ENCODE measurements at regions not wholly inside any gene's neighbourhood (a gene's known extent, or its start where the extent isn't known, plus 50 kb on each side); places are given as distances from the start of the nearest gene placed in this dataset.

- Histone ChIP-seq H3K27ac (ENCODE audit: low read depth, low read length) (no peak overlapping the region), H3K9me3 (ENCODE audit: control insufficient read depth in 2 of 3, low read length in 3 of 3) (no peaks in the 10 kb centered on the region), H3K36me3 (ENCODE audit: control insufficient read depth in 2 of 3, insufficient read depth in 3 of 3, low read length in 3 of 3) (no peaks in the 10 kb centered on the region), H3K4me3 (ENCODE audit: low read length) (no peak overlapping the region), H3K27me3 (ENCODE audit: control insufficient read depth in 2 of 2, insufficient read depth in 2 of 2, low read length in 2 of 2) (no peaks in the 10 kb centered on the region), H3K4me1 (ENCODE audit: control insufficient read depth in 2 of 2, insufficient read depth in 2 of 2, low read length in 2 of 2) (no peaks in the 10 kb centered on the region)
- no peak for ATAC-seq
- Mint-ChIP-seq H3K27ac (no peak overlapping the region), H3K27me3 (no peaks in the 10 kb centered on the region), H3K36me3 (no peaks in the 10 kb centered on the region), H3K9me3 (peaks cover 0 to 22% (median 5%) of the 10 kb centered on the region in 11 donors), H3K4me3 (no peak overlapping the region), H3K4me1 (no peaks in the 10 kb centered on the region)
- DNase-seq = no peak
- CTCF ChIA-PET = no interaction called here
- POLR2A ChIA-PET = no interaction called here
- intact Hi-C loops (cut with micrococcal nuclease) = no loop called here
Observed at GRCh38 chr11:92295175-92296137, 70.8 kb downstream of the FAT3 start.

- Mint-ChIP-seq H3K4me3 (no peak overlapping the region), H3K27ac (no peak overlapping the region), H3K36me3 (no peaks in the 10 kb centered on the region), H3K27me3 (no peaks in the 10 kb centered on the region), H3K4me1 (no peaks in the 10 kb centered on the region), H3K9me3 (peaks cover 0 to 22% (median 5%) of the 10 kb centered on the region in 11 donors)
- Histone ChIP-seq H3K27ac (ENCODE audit: low read depth, low read length) (no peak overlapping the region), H3K4me1 (ENCODE audit: control insufficient read depth in 2 of 2, insufficient read depth in 2 of 2, low read length in 2 of 2) (no peaks in the 10 kb centered on the region), H3K36me3 (ENCODE audit: control insufficient read depth in 2 of 3, insufficient read depth in 3 of 3, low read length in 3 of 3) (no peaks in the 10 kb centered on the region), H3K9me3 (ENCODE audit: control insufficient read depth in 2 of 3, low read length in 3 of 3) (no peaks in the 10 kb centered on the region), H3K4me3 (ENCODE audit: low read length) (no peak overlapping the region), H3K27me3 (ENCODE audit: control insufficient read depth in 2 of 2, insufficient read depth in 2 of 2, low read length in 2 of 2) (no peaks in the 10 kb centered on the region)
- ChIA-PET POLR2A (no interaction called here), CTCF (no interaction called here)
- ATAC-seq (no peak), DNase-seq (no peak)
- intact Hi-C loops (cut with micrococcal nuclease) = no loop called here
Observed at GRCh38 chr11:92296138-92296515, 71.5 kb downstream of the FAT3 start.

GRCh38 chr11:92297567-92298553, 73.2 kb downstream of the FAT3 start:
- no peaks in the 10 kb centered on the region for H3K4me1 ChIP-seq (ENCODE audit: control insufficient read depth in 2 of 2, insufficient read depth in 2 of 2, low read length in 2 of 2)
- H3K27ac ChIP-seq (ENCODE audit: low read depth, low read length) = no peak overlapping the region
- intact Hi-C loops (cut with micrococcal nuclease) = no loop called here
- ChIA-PET CTCF (no interaction called here), POLR2A (no interaction called here)
- Mint-ChIP-seq H3K9me3 (peaks cover 0 to 15% (median 1%) of the 10 kb centered on the region in 11 donors), H3K36me3 (no peaks in the 10 kb centered on the region), H3K4me3 (no peak overlapping the region), H3K4me1 (no peaks in the 10 kb centered on the region), H3K27ac (no peak overlapping the region), H3K27me3 (no peaks in the 10 kb centered on the region)
- no peaks in the 10 kb centered on the region for H3K36me3 ChIP-seq (ENCODE audit: control insufficient read depth in 2 of 3, insufficient read depth in 3 of 3, low read length in 3 of 3)
- no peak overlapping the region for H3K4me3 ChIP-seq (ENCODE audit: low read length)
- no peaks in the 10 kb centered on the region for H3K9me3 ChIP-seq (ENCODE audit: control insufficient read depth in 2 of 3, low read length in 3 of 3)
- H3K27me3 ChIP-seq (ENCODE audit: control insufficient read depth in 2 of 2, insufficient read depth in 2 of 2, low read length in 2 of 2) = no peaks in the 10 kb centered on the region
- DNase-seq = no peak
- no peak for ATAC-seq

GRCh38 chr11:92300876-92301275, 76.3 kb downstream of the FAT3 start:
- intact Hi-C loops (cut with micrococcal nuclease) = no loop called here
- CTCF ChIA-PET = no interaction called here
- no peak overlapping the region for H3K4me3 Mint-ChIP-seq

GRCh38 chr11:92302770-92303169, 78.2 kb downstream of the FAT3 start:
- CTCF ChIA-PET = no interaction called here
- H3K4me3 ChIP-seq (ENCODE audit: low read length) = no peak overlapping the region
- intact Hi-C loops (cut with micrococcal nuclease) = no loop called here

More at GRCh38 chr11:92300876-92301275, 76.3 kb downstream of the FAT3 start:
- DNase-seq (no peak), ATAC-seq (no peak)
- Histone ChIP-seq H3K27me3 (ENCODE audit: control insufficient read depth in 2 of 2, insufficient read depth in 2 of 2, low read length in 2 of 2) (no peaks in the 10 kb centered on the region), H3K4me3 (ENCODE audit: low read length) (no peak overlapping the region), H3K27ac (ENCODE audit: low read depth, low read length) (no peak overlapping the region), H3K9me3 (ENCODE audit: control insufficient read depth in 2 of 3, low read length in 3 of 3) (no peaks in the 10 kb centered on the region), H3K4me1 (ENCODE audit: control insufficient read depth in 2 of 2, insufficient read depth in 2 of 2, low read length in 2 of 2) (no peaks in the 10 kb centered on the region), H3K36me3 (ENCODE audit: control insufficient read depth in 2 of 3, insufficient read depth in 3 of 3, low read length in 3 of 3) (no peaks in the 10 kb centered on the region)
- Mint-ChIP-seq H3K27ac (no peak overlapping the region), H3K9me3 (peaks cover 0 to 5% (median 0%) of the 10 kb centered on the region in 11 donors), H3K4me1 (no peaks in the 10 kb centered on the region), H3K36me3 (no peaks in the 10 kb centered on the region), H3K27me3 (no peaks in the 10 kb centered on the region)
- POLR2A ChIA-PET = no interaction called here

GRCh38 chr11:92304271-92304670, 79.7 kb downstream of the FAT3 start:
- ATAC-seq = no peak
- no peak overlapping the region for H3K4me3 Mint-ChIP-seq
- H3K4me1 Mint-ChIP-seq = no peaks in the 10 kb centered on the region
- H3K4me1 ChIP-seq (ENCODE audit: control insufficient read depth in 2 of 2, insufficient read depth in 2 of 2, low read length in 2 of 2) = no peaks in the 10 kb centered on the region
- peaks cover 0 to 5% (median 0%) of the 10 kb centered on the region in 11 donors for H3K9me3 Mint-ChIP-seq
- intact Hi-C loops (cut with micrococcal nuclease) = no loop called here
- ChIA-PET POLR2A (no interaction called here), CTCF (no interaction called here)
- H3K9me3 ChIP-seq (ENCODE audit: control insufficient read depth in 2 of 3, low read length in 3 of 3) = no peaks in the 10 kb centered on the region
- no peaks in the 10 kb centered on the region for H3K36me3 ChIP-seq (ENCODE audit: control insufficient read depth in 2 of 3, insufficient read depth in 3 of 3, low read length in 3 of 3)
- H3K27ac Mint-ChIP-seq = no peak overlapping the region
- H3K27me3 Mint-ChIP-seq = no peaks in the 10 kb centered on the region
- H3K36me3 Mint-ChIP-seq = no peaks in the 10 kb centered on the region
- DNase-seq = no peak
- no peak overlapping the region for H3K27ac ChIP-seq (ENCODE audit: low read depth, low read length)
- H3K4me3 ChIP-seq (ENCODE audit: low read length) = no peak overlapping the region
- H3K27me3 ChIP-seq (ENCODE audit: control insufficient read depth in 2 of 2, insufficient read depth in 2 of 2, low read length in 2 of 2) = no peaks in the 10 kb centered on the region

More at GRCh38 chr11:92302770-92303169, 78.2 kb downstream of the FAT3 start:
- H3K27ac ChIP-seq (ENCODE audit: low read depth, low read length) = no peak overlapping the region
- Mint-ChIP-seq H3K9me3 (peaks cover 0 to 5% (median 0%) of the 10 kb centered on the region in 11 donors), H3K4me3 (no peak overlapping the region), H3K36me3 (no peaks in the 10 kb centered on the region), H3K27ac (no peak overlapping the region), H3K27me3 (no peaks in the 10 kb centered on the region), H3K4me1 (no peaks in the 10 kb centered on the region)
- H3K4me1 ChIP-seq (ENCODE audit: control insufficient read depth in 2 of 2, insufficient read depth in 2 of 2, low read length in 2 of 2) = no peaks in the 10 kb centered on the region
- POLR2A ChIA-PET = no interaction called here
- no peaks in the 10 kb centered on the region for H3K9me3 ChIP-seq (ENCODE audit: control insufficient read depth in 2 of 3, low read length in 3 of 3)
- ATAC-seq = no peak
- H3K36me3 ChIP-seq (ENCODE audit: control insufficient read depth in 2 of 3, insufficient read depth in 3 of 3, low read length in 3 of 3) = no peaks in the 10 kb centered on the region
- DNase-seq = no peak
- H3K27me3 ChIP-seq (ENCODE audit: control insufficient read depth in 2 of 2, insufficient read depth in 2 of 2, low read length in 2 of 2) = no peaks in the 10 kb centered on the region

Data from naive thymus-derived CD4-positive, alpha-beta T cell (primary cell).